ENCODE measurements at regions not wholly inside any gene's neighbourhood (a gene's known extent, or its start where the extent isn't known, plus 50 kb on each side); places are given as distances from the start of the nearest gene placed in this dataset.

GRCh38 chr3:13723676-13724207, 156.1 kb downstream of the WNT7A start:
- no peaks in the 10 kb centered on the region for H3K9me1 ChIP-seq (replicated peaks; ENCODE audit: control insufficient read depth, extremely low read depth, insufficient read depth, low read length)
- dilution Hi-C loops (cut with MboI; ENCODE audit: extremely low pct_ligation_motif_present, low sequenced_read_pairs) = no loop called here
- H3K9me3 ChIP-seq (replicated peaks; ENCODE audit: control insufficient read depth, insufficient read depth, low read length) = no peaks in the 10 kb centered on the region
- POLR2A ChIA-PET = no interaction called here
- no TSS peak for BruUV-seq (replicated peaks)
- no peak overlapping the region for H3K9ac ChIP-seq (replicated peaks; ENCODE audit: extremely low read depth, insufficient read depth, low read length)
- DNase-seq (ENCODE audit: low read depth, low spot score) (no peak), FAIRE-seq (no peak)
- H3K4me3 ChIP-seq (replicated peaks in 1 of 3; ENCODE audit: insufficient read depth in 1 of 3, low read depth in 1 of 3, low read length in 3 of 3) = no peak overlapping the region
- H3K4me1 ChIP-seq (ENCODE audit: control insufficient read depth, extremely low read depth, insufficient read depth, low read length) = no peaks in the 10 kb centered on the region
- TF ChIP-seq FOS (IDR thresholded peaks at IDR 0.05; ENCODE audit: borderline replicate concordance, insufficient read depth, low read length) (no peak), POLR2A (IDR thresholded peaks at IDR 0.05; ENCODE audit: low read depth, low read length) (no peak), EZH2 (IDR thresholded peaks at IDR 0.05; ENCODE audit: borderline replicate concordance, low read depth, low read length, severe bottlenecking) (no peak), MAX (IDR thresholded peaks at IDR 0.05; ENCODE audit: insufficient read depth, insufficient read length) (no peak), MYC (IDR thresholded peaks at IDR 0.05; ENCODE audit: low read depth, low read length) (no peak), CTCF (IDR thresholded peaks at IDR 0.05; ENCODE audit: extremely low read depth in 1 of 2, insufficient read depth in 1 of 2, low read depth in 1 of 2, low read length in 2 of 2) (no peak), GATA2 (IDR thresholded peaks at IDR 0.05; ENCODE audit: insufficient read depth, insufficient read length, low read depth, low read length) (no peak), JUN (IDR thresholded peaks at IDR 0.05; ENCODE audit: borderline replicate concordance, insufficient read depth, insufficient read length, low read depth) (no peak), POLR2AphosphoS5 (IDR thresholded peaks at IDR 0.05; ENCODE audit: insufficient read depth, low read depth, low read length) (no peak)
- no peaks in the 10 kb centered on the region for H3K36me3 ChIP-seq (ENCODE audit: control insufficient read depth in 2 of 2, extremely low read depth in 1 of 2, insufficient read depth in 2 of 2, low read length in 2 of 2)
- intact Hi-C loops (cut with micrococcal nuclease) = no loop called here
- H3K27me3 ChIP-seq (ENCODE audit: control insufficient read depth in 2 of 2, insufficient read depth in 2 of 2, low read length in 2 of 2) = no peaks in the 10 kb centered on the region
- H3K79me2 ChIP-seq (ENCODE audit: control insufficient read depth, insufficient read depth, low read length) = no peaks in the 10 kb centered on the region
- H2AFZ ChIP-seq (ENCODE audit: low read depth, low read length) = no peak overlapping the region
- H3K27ac ChIP-seq (ENCODE audit: insufficient read depth, low read depth, low read length) = no peak overlapping the region
- no peak overlapping the region for H3K4me2 ChIP-seq (ENCODE audit: insufficient read depth, low read length)
- no peaks in the 10 kb centered on the region for H4K20me1 ChIP-seq (replicated peaks; ENCODE audit: control insufficient read depth, extremely low read depth, insufficient read depth, low read length)
- CTCF ChIA-PET = no interaction called here

Data from endothelial cell of umbilical vein (primary cell).